ENCODE measurements at regions not wholly inside any gene's neighbourhood (a gene's known extent, or its start where the extent isn't known, plus 50 kb on each side); places are given as distances from the start of the nearest gene placed in this dataset.

DNA sequence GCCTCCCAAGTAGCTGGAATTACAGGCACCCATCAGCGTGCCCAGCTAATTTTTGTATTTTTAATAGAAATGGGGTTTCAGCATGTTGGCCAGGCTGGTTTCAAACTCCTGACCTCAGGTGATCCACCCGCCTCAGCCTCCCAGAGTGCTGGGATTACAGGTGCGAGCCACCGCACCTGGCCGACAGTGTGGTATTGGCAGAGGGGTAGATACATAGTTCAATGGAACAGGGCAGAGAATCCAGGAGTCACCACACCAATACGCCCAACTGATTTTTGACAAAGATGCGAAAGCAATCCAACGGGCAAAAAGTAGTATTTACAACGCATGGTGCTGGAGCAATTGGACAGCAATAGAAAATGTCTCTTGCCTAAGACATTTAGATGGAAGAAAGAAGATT is 164.0 kb upstream of the PPP1R26 start:
- DNase-seq (ENCODE audit: low read depth) = no peak

DNA sequence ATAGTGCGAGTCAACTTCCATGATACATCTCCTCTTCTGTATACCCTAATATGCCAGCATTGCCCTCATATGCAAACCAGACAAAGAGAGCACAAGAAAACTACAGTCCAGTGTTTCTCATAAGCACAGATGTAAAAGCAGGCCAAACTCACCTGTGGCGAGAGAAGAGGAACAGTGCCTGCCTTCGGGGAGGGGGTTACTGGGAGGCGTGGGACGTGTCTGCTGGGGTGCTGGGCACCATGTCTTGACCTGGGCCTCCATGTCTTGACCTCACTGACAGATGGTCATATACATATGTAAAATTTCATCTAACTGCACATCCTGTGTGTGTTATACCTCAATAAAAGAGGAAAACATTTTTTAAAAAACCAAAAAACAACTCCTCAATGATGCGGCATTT is 159.3 kb upstream of the PPP1R26 start:
- DNase-seq (ENCODE audit: low read depth) = no peak

DNA sequence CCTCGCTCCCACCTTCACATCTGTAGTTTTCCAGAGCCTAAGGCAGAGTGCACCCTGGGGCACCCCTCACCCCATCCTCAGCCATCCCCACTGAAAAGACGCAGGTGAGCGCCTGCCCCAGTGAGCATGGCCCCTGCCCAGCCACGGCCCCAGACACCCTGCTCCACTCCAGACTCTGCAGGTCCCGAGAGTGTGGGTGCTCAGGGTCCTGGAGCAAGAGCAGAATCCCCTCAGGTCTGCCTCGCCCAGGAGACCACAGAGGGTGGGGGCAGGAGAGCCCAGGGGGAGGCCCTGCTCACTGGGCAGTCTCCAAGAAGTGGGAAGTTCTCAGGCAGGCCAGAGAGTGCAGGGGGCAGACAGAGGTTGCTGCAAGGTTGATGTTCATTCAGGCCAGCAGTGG is 158.6 kb upstream of the PPP1R26 start:
- DNase-seq (ENCODE audit: low read depth) = no peak

DNA sequence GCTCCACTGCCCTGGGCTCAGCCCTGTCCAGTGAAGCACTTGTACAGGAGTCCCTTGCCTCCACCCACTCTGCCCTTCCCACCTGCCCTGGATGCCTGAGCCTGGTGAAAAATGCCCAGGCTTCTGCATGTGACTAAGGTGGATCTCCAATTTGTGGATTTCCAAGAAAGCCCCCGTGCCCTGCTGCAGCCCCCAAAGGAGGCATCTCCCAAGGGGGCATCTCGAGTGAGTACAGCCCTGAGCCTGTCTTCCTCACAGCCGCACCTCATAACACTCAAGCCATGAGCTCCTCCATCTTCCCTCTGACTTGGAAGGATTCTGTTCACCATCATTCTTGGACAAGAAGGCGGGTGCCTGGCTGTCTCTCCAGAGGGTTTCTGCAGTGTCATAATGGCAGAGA is 158.0 kb upstream of the PPP1R26 start:
- DNase-seq (ENCODE audit: low read depth) = no peak

DNA sequence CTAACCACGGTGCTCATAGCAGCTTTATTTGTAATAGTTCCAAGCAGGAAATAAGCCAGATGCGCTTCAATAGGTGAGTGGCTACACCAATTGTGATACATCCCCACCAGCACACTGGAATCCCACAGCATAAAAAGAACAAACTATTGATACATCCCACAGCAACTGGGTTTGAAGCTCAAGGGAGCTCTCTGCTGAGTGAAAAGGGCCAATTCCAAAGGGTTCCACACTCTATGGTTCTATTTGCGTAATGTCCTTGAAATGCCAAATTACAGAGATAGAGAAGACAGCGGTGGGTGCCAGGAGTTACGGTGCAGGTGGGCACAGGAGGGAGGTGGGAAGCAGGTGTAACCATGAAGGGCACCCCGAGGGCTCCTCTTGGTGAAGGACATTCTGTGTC is 155.3 kb upstream of the PPP1R26 start:
- DNase-seq (ENCODE audit: low read depth) = no peak

DNA sequence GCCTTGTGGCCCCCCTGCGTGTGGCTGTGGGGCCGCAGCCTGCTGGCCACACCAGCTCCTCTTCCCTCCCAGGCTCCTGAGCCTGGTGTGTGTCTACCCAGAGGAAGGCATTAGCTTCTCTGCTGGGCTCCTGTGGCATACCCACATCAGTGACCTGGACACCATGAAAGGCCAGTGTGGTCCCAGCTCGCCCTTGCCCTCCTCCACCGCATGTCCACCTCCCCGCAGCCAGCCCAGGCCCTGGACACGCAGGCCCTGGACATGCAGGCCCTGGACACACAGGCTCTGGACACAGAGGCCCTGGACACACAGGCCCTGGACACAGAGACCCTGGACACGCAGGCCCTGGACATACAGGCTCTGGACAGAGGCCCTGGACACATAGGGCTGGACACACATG is 153.4 kb upstream of the PPP1R26 start:
- no peak for DNase-seq (ENCODE audit: low read depth)

DNA sequence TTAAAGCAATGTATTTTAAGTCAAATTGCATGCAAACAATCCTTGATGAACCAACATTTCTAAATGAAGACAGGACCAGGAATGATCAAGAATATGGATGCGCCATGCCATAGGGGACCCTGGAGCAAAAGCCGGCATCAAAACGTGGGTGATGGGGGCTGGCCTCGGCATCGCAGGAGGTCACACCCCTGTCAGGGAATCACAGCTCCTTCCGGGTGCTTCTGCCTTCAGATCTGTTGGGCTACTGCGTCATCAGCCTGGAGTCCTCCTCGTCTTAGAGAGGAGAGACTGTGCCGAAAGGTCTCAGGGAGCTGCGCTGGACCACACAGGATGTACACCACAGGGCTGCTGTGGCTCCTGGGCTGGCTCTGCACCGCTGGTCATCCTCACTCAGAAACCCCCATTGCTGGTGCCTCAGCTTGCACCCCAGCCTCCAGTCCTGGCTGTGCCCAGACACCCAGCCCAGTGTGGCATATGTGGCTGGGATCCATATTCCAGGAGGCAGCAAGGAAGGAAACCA is 152.9 kb upstream of the PPP1R26 start:
- DNase-seq (ENCODE audit: low read depth) = no peak

DNA sequence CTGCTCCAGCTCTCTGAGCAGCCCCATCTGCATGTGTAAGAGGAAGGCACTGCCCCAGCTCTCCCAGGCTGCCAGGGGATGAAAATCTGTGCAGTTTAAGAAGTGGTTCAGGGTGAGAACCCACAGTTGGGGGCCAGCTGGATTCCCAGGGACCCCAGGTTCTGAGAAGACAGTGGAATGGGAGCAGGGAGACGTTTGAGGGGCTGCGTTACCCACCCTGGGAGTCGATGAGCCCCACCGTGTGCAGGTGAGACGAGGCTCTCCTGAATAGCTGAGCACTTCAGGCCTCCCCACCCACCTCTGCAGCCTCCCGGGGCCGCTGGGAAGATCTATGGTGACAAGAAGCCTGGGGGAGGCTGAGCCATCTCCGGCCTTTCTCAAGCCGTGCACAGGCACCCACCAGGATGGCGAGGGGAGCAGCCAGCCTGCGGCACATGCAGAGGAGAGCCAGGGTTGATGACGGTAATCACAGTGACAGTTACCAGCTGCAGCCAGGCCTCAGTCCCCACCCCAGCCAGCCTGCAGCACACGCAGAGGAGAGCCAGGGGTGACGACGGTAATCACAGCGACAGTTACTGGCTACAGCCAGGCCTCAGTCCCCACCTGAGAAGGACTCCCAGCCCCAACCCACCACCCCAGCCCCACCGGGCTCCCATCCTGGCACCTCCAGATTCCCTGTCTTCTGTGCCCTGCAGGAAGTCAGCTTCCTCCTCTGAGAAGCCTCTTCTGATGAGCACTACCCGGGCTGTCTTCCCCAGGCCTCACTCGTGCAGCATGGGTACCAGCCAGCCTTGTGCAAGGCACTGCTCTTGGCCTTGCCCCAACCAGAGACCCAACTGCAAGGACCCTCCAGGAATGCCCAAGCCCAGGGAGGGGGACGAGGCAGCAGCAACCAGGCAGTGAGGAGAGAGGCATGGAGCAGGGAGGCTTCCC is 150.8 kb upstream of the PPP1R26 start:
- no peak for DNase-seq (ENCODE audit: low read depth)

DNA sequence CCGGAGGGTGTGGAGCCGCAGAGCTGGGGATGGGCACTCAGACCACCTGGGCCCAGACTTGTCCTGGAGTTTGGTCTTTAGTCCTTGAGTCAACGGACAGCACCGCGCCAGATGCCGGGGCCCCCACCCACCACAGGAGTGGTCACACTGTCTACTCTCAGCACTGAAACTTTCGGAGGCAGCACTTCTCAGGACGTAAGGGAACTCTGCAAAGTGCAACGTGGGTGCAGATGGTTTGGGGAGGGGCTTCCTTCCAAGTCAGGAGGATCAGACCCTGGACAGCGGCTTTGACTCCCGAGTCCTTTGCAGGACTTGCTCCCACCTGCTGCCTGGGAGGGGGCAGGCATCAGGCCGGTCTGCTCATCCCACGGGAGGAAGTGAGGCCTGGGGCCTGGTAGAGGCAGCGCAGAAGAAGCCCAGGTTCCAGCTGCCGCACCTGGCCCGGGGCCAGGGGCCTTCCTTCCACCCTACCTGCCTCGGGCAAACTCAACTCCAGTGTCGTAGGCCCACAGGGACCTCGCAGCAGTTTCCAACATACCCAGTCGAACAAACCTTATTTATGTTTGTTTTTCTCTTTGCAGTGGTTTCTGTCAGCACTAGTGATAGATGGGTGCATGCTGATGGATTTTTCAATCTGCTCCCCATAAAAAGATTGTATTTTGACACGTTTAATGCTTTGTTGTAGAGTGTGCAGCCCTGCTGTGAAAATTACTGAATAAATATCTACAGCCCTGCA is 149.8 kb upstream of the PPP1R26 start:
- no peak for DNase-seq (ENCODE audit: low read depth)

DNA sequence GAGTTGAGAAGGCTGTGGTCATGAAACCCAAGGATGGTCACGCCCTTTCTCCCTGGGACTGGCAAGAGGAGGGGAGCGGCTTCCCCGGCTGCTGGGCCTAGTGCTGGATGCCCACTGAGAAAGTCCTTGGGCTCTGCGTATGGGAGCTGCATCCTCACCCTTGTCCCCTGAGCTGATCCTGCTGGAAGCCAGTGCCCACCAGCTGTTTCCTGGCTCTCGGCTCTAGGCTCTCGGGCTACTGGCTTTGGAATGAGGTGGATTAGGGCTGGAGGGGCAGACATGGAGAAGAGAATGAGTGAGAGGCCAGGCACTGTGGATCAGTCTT is 149.3 kb upstream of the PPP1R26 start:
- no peak for DNase-seq (ENCODE audit: low read depth)

DNA sequence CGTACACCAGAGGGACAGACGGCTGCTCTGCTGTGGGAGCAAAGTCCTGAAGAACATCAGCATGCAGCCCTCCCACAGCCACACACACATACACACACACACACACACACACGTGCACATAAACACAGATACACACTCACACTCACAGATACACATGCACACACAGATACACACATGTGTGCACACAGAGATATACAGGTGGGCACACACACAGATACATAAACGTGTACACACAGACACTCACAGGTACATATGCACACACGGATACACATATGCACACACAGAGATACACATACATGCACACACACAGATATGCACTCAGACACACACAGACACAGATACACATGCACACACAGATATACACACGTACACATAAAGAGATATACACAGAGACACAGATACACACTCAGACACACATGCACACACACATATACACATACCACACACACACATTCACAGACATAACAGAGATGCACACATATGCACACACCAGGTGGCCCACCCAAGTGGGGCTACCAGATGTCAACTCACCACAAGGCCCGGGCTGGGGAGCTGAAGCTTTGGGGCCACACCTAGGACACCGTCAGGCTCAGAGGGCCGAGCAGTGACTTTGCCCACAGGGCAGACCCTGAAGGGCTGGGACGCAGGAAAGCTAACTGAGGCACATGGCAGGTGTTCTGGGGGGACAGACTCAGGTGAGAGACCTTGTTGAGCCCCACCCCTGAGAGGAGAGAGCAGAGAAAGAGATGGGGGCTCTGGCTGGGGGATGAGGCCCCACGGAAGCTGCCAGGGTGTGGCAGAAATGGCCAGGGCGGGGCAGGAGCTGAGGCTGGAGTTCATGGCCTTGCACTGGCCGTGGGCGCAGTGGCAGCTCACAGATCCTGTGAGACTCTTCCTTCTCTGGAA is 148.6 kb upstream of the PPP1R26 start:
- DNase-seq (ENCODE audit: low read depth) = no peak

DNA sequence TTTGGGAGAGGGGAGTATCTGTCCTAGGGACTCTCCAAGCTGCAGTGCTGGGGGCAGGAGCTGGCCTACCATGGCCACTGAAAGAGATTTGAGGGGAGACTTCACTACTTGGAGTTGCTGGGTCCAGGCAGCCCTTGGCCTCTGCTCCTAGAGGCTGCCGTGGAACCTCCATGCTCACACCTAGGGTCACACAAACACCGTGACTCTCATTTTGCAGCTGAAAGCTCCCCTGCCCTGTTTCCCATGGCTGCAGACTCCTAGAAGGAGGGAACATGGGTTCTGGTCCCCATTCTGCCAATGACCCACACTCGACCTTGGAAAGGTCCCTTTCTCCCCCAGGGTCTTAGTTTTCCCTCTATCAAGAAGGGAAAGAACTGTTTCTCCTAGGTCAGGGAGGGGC is 147.1 kb upstream of the PPP1R26 start:
- DNase-seq (ENCODE audit: low read depth) = no peak

DNA sequence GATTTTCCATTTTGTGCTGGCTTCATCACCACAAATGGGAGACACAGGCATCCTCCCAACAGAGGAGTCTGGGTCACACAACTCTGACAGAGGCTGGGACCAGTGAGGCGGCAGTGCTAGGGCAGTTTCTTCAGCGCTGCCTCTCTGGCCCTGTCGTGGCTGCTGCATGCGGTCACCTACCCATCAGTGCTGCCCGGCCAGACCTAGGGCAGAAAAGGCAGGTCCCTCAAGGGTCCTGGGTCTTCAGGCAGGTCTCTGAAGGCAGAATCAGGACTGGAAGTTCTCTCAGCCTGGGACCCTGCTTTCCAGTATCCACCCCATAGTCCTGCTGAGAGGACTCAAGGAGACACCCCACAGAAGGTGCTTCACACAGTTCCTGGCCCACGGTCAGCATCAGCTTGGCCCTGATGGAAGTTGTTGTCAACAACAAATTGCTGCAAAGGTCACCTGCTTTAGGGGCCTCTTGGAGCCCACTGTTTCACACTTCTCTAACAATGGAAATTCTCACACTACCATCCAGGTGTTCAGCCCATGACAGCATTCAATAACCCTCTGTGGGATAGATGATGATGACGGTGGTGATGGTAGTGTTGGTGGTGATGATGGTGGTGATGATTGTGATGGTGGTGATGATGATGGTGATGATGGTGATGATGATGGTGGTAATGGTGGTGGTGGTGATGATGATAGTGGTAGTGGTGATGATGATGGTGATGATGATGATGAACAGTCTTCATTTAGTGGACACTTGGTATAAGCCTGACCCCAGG is 146.4 kb upstream of the PPP1R26 start:
- DNase-seq (ENCODE audit: low read depth) = no peak

DNA sequence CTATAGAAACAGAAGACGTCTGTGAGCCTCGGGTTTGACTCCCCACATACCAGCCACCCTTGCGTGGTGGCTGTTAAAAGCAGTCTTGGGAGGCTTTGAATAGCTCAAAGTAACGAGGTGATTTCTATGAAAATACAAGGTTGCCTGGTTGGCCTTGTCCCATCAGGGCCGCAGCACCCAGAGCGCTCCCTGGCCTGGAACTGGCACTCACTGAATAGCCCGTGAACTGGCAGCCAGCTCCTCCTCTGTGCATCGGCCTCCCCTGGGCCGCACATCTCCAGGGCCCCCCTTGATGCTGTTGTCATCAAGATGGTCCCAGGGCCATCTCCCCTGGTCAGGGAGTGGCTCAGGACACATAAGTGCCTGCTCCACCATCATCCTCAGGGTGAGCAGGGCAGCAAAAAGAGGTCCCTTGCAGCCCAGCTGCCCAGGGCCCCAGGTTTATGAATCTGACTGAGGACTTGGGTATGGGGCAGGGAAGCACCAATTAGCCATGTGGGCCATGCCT is 144.6 kb upstream of the PPP1R26 start:
- no peak for DNase-seq (ENCODE audit: low read depth)

DNA sequence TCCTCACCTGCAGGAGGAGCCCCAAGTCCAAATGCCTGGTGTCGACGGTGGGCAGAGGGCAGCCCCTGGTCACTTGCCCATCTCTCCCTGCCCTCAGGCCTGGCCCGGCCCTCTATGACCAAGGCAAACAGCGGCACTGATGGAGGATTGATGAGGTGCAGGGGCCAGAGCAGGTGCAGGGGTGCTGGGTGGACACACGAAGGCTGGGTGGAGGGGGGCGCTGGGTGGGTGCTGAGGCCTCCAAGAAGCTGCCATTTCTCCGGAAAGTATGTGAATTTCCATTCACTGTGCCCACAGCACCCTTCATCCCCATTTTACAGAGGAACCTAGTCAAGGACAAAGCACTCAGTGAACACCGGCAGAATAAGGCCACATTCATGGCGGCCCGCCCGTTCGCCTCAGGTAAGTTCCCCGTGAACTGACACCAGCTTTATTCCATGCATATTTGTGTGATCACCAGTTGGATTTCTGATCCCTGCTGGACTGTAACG is 143.8 kb upstream of the PPP1R26 start:
- no peak for DNase-seq (ENCODE audit: low read depth)

DNA sequence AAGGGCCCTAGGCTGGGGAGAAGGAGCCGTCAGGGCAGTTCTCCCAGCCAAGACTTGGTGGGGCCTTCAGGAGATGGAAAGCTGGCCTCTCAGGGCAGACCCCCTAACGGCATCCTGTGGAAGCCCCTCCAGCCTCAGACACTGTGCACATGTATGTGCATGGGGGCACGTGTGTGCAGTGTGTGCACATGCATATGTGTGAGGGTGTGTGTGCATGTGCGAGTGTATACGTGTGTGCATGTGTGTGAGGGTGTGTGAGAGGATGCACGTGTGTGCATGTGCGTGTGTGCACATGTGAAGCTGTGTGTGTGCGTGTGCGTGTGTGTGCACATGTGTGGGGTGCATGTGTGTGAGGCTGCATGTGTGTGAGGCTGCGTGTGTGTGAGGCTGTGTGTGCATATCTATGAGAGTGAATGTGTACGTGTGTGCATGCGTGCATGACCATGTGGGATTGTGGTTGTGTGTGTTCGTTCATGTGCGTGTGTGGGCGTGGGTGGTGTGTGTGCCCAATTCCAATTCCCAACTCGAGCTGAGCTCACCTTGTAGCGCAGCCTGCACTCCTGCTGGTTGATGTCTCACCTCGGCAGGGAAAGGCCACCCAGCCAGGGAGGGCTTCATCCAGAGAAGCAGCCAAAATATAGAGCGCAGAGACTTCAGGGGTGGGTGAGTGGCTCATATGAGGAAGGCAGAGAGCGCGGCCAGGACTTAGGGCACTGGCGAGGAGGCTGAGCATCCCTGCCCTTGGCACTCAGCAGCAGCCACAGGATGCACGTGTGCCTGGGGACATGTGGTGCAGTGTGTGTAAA is 142.7 kb upstream of the PPP1R26 start:
- DNase-seq (ENCODE audit: low read depth) = no peak

DNA sequence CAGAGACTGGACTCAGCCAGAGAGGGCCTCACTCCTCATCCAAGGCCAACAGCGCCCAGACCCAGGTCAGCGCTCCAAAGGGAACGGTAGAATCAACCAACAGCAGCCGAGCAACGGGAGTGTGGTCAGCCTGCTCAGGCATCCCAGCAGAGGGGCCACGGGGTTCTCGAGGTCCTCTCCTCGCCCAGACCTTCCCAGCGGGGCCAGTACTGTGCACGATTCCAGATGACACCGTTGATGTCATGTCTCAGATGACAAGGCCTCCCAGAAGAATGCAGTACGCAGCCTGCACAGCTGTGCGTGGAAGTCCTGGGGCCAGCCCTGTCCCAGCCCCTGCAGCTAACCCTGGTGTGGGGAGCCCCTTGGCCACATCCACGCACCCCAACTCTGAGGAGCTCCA is 141.0 kb upstream of the PPP1R26 start:
- DNase-seq (ENCODE audit: low read depth) = no peak

DNA sequence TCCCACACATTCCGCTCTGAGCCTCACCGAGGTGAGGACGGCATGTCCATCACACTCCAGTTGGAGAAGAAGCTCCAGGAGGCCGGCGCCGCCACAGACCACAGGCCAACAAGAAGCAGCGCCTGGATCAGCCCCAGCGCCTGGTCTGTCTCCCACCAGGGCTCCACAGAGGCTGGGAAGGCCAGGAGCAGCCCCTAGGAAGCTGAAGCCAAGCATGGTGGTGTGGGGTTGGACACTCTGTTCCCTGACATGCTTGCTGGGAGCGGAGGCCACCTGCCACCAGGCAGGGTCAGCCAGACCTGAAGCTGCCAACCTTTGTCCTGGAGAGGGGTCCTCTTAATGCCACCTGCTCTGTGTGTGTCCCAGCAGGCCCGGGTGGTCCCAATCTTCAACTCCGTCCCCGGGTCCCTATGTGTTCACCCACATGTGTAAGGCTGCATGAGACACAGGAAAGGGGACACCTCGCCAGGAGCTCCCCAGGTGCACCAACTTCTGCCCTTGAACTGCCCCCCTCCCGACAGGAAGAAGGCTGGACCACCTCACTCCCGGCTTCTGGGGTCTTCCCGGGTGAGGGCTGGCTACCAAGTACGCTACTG is 140.1 kb upstream of the PPP1R26 start:
- DNase-seq (ENCODE audit: low read depth) = no peak

DNA sequence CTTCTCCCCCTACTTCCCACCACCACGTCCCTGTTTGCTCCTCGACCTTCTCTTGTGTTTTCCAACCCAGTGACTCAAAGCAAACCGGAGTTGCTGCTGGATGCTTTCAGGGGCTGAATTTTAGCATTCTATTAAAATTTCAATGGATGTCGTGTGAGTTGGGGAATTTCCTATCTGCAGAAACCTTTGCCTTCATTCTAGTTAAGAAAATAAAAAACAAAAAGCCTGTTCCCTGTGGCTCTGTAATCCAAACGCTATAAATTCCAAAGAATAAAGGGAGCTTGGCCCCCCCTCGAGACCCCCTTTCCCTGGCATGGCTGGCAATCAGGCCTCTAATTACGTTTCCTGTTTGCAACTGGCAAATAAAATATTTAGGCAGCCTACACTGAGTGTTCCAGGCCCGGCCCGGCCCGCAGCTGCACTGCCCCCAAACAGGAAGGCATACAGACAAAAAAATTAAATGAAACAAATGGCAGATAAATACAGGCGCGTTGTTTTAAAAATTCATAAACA is 139.4 kb upstream of the PPP1R26 start:
- no peak for DNase-seq (ENCODE audit: low read depth)
